ENCODE measurements at regions not wholly inside any gene's neighbourhood (a gene's known extent, or its start where the extent isn't known, plus 50 kb on each side); places are given as distances from the start of the nearest gene placed in this dataset.

DNA sequence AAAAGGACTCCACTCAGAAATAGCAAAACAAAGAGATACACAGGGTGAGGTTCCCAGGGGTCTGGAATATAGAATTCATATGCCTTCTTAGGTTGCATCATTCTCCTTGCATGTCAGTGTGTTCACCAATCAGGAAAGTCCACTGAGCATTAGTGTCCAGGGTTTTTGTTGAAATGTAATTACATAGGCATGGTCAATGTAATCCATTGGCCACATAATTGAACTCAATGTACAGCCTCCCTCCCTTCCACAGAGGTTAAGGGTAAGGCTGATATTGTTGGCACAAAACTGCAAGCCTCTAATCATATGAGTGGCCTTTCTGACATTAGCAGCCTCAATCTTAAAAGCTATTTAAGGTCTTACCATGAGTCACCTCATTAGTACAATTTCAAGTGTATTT is 736.1 kb upstream of the VSTM2A start:
- no peak overlapping the region for H3K4me2 ChIP-seq (ENCODE audit: low read length)
- H3K9me3 ChIP-seq (replicated peaks; ENCODE audit: low read length) = no peaks in the 10 kb centered on the region
- H3K36me3 ChIP-seq (ENCODE audit: insufficient read depth, low read length) = no peaks in the 10 kb centered on the region
- H3K27me3 ChIP-seq (ENCODE audit: control insufficient read depth, insufficient read depth, low read length) = no peaks in the 10 kb centered on the region
- no peak overlapping the region for H3K4me3 ChIP-seq (ENCODE audit: low read length)
- H3K4me1 ChIP-seq (ENCODE audit: control insufficient read depth, insufficient read depth, low read length) = no peaks in the 10 kb centered on the region
- H3K9ac ChIP-seq (ENCODE audit: low read depth, low read length) = no peak overlapping the region

DNA sequence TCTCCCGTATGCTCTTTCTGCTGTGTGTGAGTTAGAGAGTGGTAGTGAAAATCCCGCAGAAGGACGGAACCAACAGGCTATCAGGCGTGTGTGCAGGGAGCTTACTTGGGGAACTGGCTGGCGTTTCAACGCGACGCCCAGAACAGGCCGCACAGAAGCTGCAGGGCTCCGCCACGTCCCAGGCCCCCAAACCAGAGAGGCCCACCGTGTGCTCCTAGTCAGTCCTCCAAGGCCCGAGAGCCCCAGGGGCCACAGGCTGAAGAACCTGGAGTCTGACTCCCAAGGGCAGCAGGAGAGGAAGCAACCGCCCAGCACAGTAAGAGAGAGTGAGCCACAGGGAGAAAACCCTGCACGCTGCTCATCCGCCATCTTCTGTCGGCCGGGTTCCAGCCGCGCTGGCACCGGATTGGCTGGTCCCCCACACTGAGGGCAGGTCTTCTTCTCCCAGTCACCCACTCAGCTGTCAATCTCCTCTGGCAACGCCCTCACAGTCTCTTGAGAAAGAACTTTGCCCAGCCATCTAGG is 730.6 kb upstream of the VSTM2A start:
- no peak overlapping the region for H3K4me3 ChIP-seq (ENCODE audit: low read length)
- H3K9me3 ChIP-seq (replicated peaks; ENCODE audit: low read length) = peaks cover 10% of the 10 kb centered on the region
- H3K9ac ChIP-seq (ENCODE audit: low read depth, low read length) = no peak overlapping the region
- no peak overlapping the region for H3K4me2 ChIP-seq (ENCODE audit: low read length)
- H3K36me3 ChIP-seq (ENCODE audit: insufficient read depth, low read length) = no peaks in the 10 kb centered on the region
- H3K4me1 ChIP-seq (ENCODE audit: control insufficient read depth, insufficient read depth, low read length) = no peaks in the 10 kb centered on the region
- no peaks in the 10 kb centered on the region for H3K27me3 ChIP-seq (ENCODE audit: control insufficient read depth, insufficient read depth, low read length)

DNA sequence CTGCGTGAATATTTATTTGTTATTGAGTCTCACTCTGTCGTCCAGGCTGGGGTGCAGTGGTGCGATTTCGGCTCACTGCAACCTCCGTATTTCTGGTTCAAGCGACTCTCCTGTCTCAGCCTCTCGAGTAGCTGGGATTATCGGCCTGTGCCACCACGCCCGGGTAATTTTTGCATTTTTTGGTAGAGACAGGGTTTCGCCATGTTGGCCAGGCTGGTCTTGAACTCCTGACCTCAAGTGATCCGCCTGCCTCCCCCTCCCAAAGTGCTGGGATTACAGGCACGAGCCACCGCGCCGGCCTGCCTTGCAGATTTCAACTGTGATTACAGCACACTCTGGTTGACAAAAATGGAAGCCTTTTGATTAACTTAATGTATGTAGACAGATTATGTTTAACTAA is 730.0 kb upstream of the VSTM2A start:
- Histone ChIP-seq H3K9me3 (replicated peaks; ENCODE audit: low read length) (peaks cover 10% of the 10 kb centered on the region), H3K4me2 (ENCODE audit: low read length) (no peak overlapping the region), H3K27me3 (ENCODE audit: control insufficient read depth, insufficient read depth, low read length) (no peaks in the 10 kb centered on the region), H3K36me3 (ENCODE audit: insufficient read depth, low read length) (no peaks in the 10 kb centered on the region), H3K4me3 (ENCODE audit: low read length) (no peak overlapping the region), H3K9ac (ENCODE audit: low read depth, low read length) (no peak overlapping the region), H3K4me1 (ENCODE audit: control insufficient read depth, insufficient read depth, low read length) (no peaks in the 10 kb centered on the region)

- no peaks in the 10 kb centered on the region for H3K4me1 ChIP-seq (ENCODE audit: control insufficient read depth, insufficient read depth, low read length)
- H3K4me2 ChIP-seq (ENCODE audit: low read length) = no peak overlapping the region
- no peaks in the 10 kb centered on the region for H3K27me3 ChIP-seq (ENCODE audit: control insufficient read depth, insufficient read depth, low read length)
- no peaks in the 10 kb centered on the region for H3K36me3 ChIP-seq (ENCODE audit: insufficient read depth, low read length)
- no peak overlapping the region for H3K4me3 ChIP-seq (ENCODE audit: low read length)
- H3K9ac ChIP-seq (ENCODE audit: low read depth, low read length) = no peak overlapping the region
- no peaks in the 10 kb centered on the region for H3K9me3 ChIP-seq (replicated peaks; ENCODE audit: low read length)
These were observed 706.9 kb upstream of the VSTM2A start for GRCh38 chr7:53835301-53835700.

- Histone ChIP-seq H3K4me1 (ENCODE audit: control insufficient read depth, insufficient read depth, low read length) (no peaks in the 10 kb centered on the region), H3K9ac (ENCODE audit: low read depth, low read length) (no peak overlapping the region)
These were observed 664.5 kb upstream of the VSTM2A start for GRCh38 chr7:53877688-53878087.

GRCh38 chr7:53900856-53901528 is 641.2 kb upstream of the VSTM2A start:
- H3K4me1 ChIP-seq (ENCODE audit: control insufficient read depth, insufficient read depth, low read length) = no peaks in the 10 kb centered on the region

More at GRCh38 chr7:53877688-53878087, 664.5 kb upstream of the VSTM2A start:
- no peaks in the 10 kb centered on the region for H3K36me3 ChIP-seq (ENCODE audit: insufficient read depth, low read length)
- H3K4me2 ChIP-seq (ENCODE audit: low read length) = no peak overlapping the region
- no peak overlapping the region for H3K4me3 ChIP-seq (ENCODE audit: low read length)
- H3K27me3 ChIP-seq (ENCODE audit: control insufficient read depth, insufficient read depth, low read length) = no peaks in the 10 kb centered on the region
- no peaks in the 10 kb centered on the region for H3K9me3 ChIP-seq (replicated peaks; ENCODE audit: low read length)

DNA sequence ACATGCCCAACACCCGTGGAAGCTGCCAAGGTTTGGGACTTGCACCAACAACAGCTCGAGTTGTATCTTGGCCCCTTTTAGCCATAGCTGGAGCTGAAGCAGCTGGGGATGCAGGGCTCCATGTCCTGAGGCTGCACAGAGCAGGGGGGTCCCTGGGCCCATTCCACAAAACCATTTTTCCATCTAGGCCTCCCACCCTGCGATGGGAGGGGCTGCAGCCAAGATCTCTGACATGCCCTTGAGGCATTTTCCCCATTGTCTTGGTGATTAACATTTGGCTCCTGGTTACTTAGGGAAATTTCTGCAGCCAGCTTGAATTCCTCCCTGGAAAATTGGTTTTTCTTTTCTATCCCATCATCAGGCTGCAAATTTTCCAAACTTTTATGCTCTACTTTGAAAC is 637.8 kb upstream of the VSTM2A start:
- Histone ChIP-seq H3K4me1 (ENCODE audit: control insufficient read depth, insufficient read depth, low read length) (no peaks in the 10 kb centered on the region), H3K9me3 (replicated peaks; ENCODE audit: low read length) (no peaks in the 10 kb centered on the region), H3K27me3 (ENCODE audit: control insufficient read depth, insufficient read depth, low read length) (no peaks in the 10 kb centered on the region), H3K36me3 (ENCODE audit: insufficient read depth, low read length) (no peaks in the 10 kb centered on the region), H3K9ac (ENCODE audit: low read depth, low read length) (no peak overlapping the region), H3K4me2 (ENCODE audit: low read length) (no peak overlapping the region), H3K4me3 (ENCODE audit: low read length) (no peak overlapping the region)

More at GRCh38 chr7:53900856-53901528, 641.2 kb upstream of the VSTM2A start:
- Histone ChIP-seq H3K27me3 (ENCODE audit: control insufficient read depth, insufficient read depth, low read length) (no peaks in the 10 kb centered on the region), H3K36me3 (ENCODE audit: insufficient read depth, low read length) (no peaks in the 10 kb centered on the region), H3K9me3 (replicated peaks; ENCODE audit: low read length) (no peaks in the 10 kb centered on the region), H3K9ac (ENCODE audit: low read depth, low read length) (no peak overlapping the region), H3K4me2 (ENCODE audit: low read length) (no peak overlapping the region), H3K4me3 (ENCODE audit: low read length) (no peak overlapping the region)

DNA sequence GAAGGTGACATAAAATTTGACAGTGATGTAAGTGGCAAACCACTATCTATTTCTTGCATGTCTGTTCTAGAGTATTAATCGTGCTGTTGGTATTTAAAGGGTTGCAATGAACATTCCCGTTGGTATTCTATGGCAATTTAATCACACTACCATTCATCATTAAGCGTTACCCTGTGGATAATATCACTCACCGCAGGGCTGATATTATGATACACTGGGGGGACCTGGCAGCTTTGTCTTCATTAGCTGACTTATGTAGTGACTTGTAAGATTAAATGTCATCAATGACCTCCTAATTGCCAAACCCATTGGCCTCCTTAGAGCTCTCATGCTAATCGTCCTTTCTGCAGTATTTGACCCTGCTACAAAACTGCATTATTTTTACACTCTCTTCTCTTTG is 624.5 kb upstream of the VSTM2A start:
- Histone ChIP-seq H3K9me3 (replicated peaks; ENCODE audit: low read length) (no peaks in the 10 kb centered on the region), H3K27me3 (ENCODE audit: control insufficient read depth, insufficient read depth, low read length) (no peaks in the 10 kb centered on the region), H3K4me1 (ENCODE audit: control insufficient read depth, insufficient read depth, low read length) (no peaks in the 10 kb centered on the region), H3K4me3 (ENCODE audit: low read length) (no peak overlapping the region), H3K36me3 (ENCODE audit: insufficient read depth, low read length) (no peaks in the 10 kb centered on the region), H3K4me2 (ENCODE audit: low read length) (no peak overlapping the region), H3K9ac (ENCODE audit: low read depth, low read length) (no peak overlapping the region)

GRCh38 chr7:53920011-53920410 is 622.2 kb upstream of the VSTM2A start:
- Histone ChIP-seq H3K4me2 (ENCODE audit: low read length) (no peak overlapping the region), H3K27me3 (ENCODE audit: control insufficient read depth, insufficient read depth, low read length) (no peaks in the 10 kb centered on the region), H3K4me3 (ENCODE audit: low read length) (no peak overlapping the region), H3K4me1 (ENCODE audit: control insufficient read depth, insufficient read depth, low read length) (no peaks in the 10 kb centered on the region), H3K9me3 (replicated peaks; ENCODE audit: low read length) (no peaks in the 10 kb centered on the region), H3K9ac (ENCODE audit: low read depth, low read length) (no peak overlapping the region), H3K36me3 (ENCODE audit: insufficient read depth, low read length) (no peaks in the 10 kb centered on the region)

GRCh38 chr7:53940483-53940882 is 601.7 kb upstream of the VSTM2A start:
- Histone ChIP-seq H3K4me1 (ENCODE audit: control insufficient read depth, insufficient read depth, low read length) (no peaks in the 10 kb centered on the region), H3K9me3 (replicated peaks; ENCODE audit: low read length) (no peaks in the 10 kb centered on the region), H3K9ac (ENCODE audit: low read depth, low read length) (no peak overlapping the region), H3K27me3 (ENCODE audit: control insufficient read depth, insufficient read depth, low read length) (no peaks in the 10 kb centered on the region), H3K36me3 (ENCODE audit: insufficient read depth, low read length) (no peaks in the 10 kb centered on the region), H3K4me2 (ENCODE audit: low read length) (no peak overlapping the region), H3K4me3 (ENCODE audit: low read length) (no peak overlapping the region)

- H3K4me2 ChIP-seq (ENCODE audit: low read length) = no peak overlapping the region
- no peaks in the 10 kb centered on the region for H3K9me3 ChIP-seq (replicated peaks; ENCODE audit: low read length)
- no peak overlapping the region for H3K4me3 ChIP-seq (ENCODE audit: low read length)
- no peaks in the 10 kb centered on the region for H3K27me3 ChIP-seq (ENCODE audit: control insufficient read depth, insufficient read depth, low read length)
- no peaks in the 10 kb centered on the region for H3K36me3 ChIP-seq (ENCODE audit: insufficient read depth, low read length)
- H3K4me1 ChIP-seq (ENCODE audit: control insufficient read depth, insufficient read depth, low read length) = no peaks in the 10 kb centered on the region
- no peak overlapping the region for H3K9ac ChIP-seq (ENCODE audit: low read depth, low read length)
These were observed 594.4 kb upstream of the VSTM2A start for GRCh38 chr7:53947732-53948131.

DNA sequence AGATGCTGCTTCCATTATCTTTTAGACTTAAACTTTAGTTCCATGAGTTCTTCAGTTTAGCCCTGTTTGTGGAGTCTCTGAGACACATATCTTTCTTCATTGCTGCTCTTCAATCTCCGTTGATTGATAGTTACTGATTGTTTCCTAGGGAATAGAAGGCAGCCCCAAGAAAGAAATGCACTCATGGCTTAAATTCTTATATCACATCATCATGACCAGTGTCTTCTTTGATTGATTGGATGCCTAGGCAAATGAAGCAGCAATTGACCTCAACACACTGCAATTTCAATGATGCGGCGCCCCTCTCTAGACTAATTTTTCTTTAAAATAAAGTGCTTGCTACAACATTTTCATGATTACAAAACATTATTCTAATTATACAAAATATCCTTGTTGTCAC is 576.5 kb upstream of the VSTM2A start:
- Histone ChIP-seq H3K4me2 (ENCODE audit: low read length) (no peak overlapping the region), H3K4me1 (ENCODE audit: control insufficient read depth, insufficient read depth, low read length) (no peaks in the 10 kb centered on the region), H3K9me3 (replicated peaks; ENCODE audit: low read length) (no peaks in the 10 kb centered on the region), H3K9ac (ENCODE audit: low read depth, low read length) (no peak overlapping the region), H3K27me3 (ENCODE audit: control insufficient read depth, insufficient read depth, low read length) (no peaks in the 10 kb centered on the region), H3K4me3 (ENCODE audit: low read length) (no peak overlapping the region), H3K36me3 (ENCODE audit: insufficient read depth, low read length) (no peaks in the 10 kb centered on the region)

Data from skeletal muscle satellite cell (primary cell).